ENCODE measurements at regions not wholly inside any gene's neighbourhood (a gene's known extent, or its start where the extent isn't known, plus 50 kb on each side); places are given as distances from the start of the nearest gene placed in this dataset.
A peak's percentile ranks its signal among the peaks of the same experiment; 100 is the strongest.
"Not testable (repeated sequence)": the region's sequence is repeated elsewhere in the genome, so short reads cannot be mapped to it uniquely, and the experiment has no call there.

- no peak for DNase-seq
Observed at GRCh38 chr2:187686416-187687024, 132.3 kb upstream of the TFPI start.

- no peak for DNase-seq
Observed at GRCh38 chr2:187687585-187687984, 133.3 kb upstream of the TFPI start.

- peak; percentile 32 for DNase-seq
Observed at GRCh38 chr2:187689372-187689771, 135.1 kb upstream of the TFPI start.

- DNase-seq: no peak
Observed at GRCh38 chr2:187693923-187694322, 139.7 kb upstream of the TFPI start.

- DNase-seq: not testable (repeated sequence)
Observed at GRCh38 chr2:187696644-187697043, 142.4 kb upstream of the TFPI start.

GRCh38 chr2:187698374-187699110 lies 144.3 kb upstream of the TFPI start:
- DNase-seq: no peak

GRCh38 chr2:187702157-187702556 lies 147.9 kb upstream of the TFPI start:
- DNase-seq: no peak

GRCh38 chr2:187708272-187708671 lies 154.0 kb upstream of the TFPI start:
- DNase-seq: no peak

- no peak for DNase-seq
Observed at GRCh38 chr2:187709065-187709464, 154.8 kb upstream of the TFPI start.

GRCh38 chr2:187710791-187711521 lies 156.7 kb upstream of the TFPI start:
- peak; percentile 1 for DNase-seq

- DNase-seq: no peak
Observed at GRCh38 chr2:187715590-187715989, 161.4 kb upstream of the TFPI start.

GRCh38 chr2:187716301-187716700 lies 162.1 kb upstream of the TFPI start:
- DNase-seq: no peak

- no peak for DNase-seq
Observed at GRCh38 chr2:187718092-187718491, 163.9 kb upstream of the TFPI start.

GRCh38 chr2:187719510-187719909 lies 165.3 kb upstream of the TFPI start:
- DNase-seq: no peak

GRCh38 chr2:187748958-187749357 lies 194.7 kb upstream of the TFPI start:
- DNase-seq: no peak

GRCh38 chr2:187749804-187750431 lies 195.7 kb upstream of the TFPI start:
- no peak for DNase-seq

GRCh38 chr2:187768995-187769394 lies 214.8 kb upstream of the TFPI start:
- no peak for DNase-seq

- DNase-seq: no peak
Observed at GRCh38 chr2:187769437-187769836, 215.2 kb upstream of the TFPI start.

- peak; percentile 69 for DNase-seq
Observed at GRCh38 chr2:187774551-187775071, 220.4 kb upstream of the TFPI start.

- no peak for DNase-seq
Observed at GRCh38 chr2:187775196-187775595, 221.0 kb upstream of the TFPI start.

- no peak for DNase-seq
Observed at GRCh38 chr2:187775651-187776050, 221.4 kb upstream of the TFPI start.

- DNase-seq: no peak
Observed at GRCh38 chr2:187782301-187782700, 228.1 kb upstream of the TFPI start.

GRCh38 chr2:187783446-187783845 lies 229.2 kb upstream of the TFPI start:
- DNase-seq: peak; percentile 36

All from HCEC 1CT (cell line).